Fibroblast of upper back skin (primary cell): ENCODE measurements at regions not wholly inside any gene's neighbourhood (a gene's known extent, or its start where the extent isn't known, plus 50 kb on each side); places are given as distances from the start of the nearest gene placed in this dataset.

Source experiments
- DNase-seq: peaks from one replicate; pipeline ENCODE4 v3.0.0-alpha.2; 2013

GRCh38 chr14:54175298-54175942, 218.8 kb upstream of the BMP4 start:
- peak; percentile 73 for DNase-seq

DNA sequence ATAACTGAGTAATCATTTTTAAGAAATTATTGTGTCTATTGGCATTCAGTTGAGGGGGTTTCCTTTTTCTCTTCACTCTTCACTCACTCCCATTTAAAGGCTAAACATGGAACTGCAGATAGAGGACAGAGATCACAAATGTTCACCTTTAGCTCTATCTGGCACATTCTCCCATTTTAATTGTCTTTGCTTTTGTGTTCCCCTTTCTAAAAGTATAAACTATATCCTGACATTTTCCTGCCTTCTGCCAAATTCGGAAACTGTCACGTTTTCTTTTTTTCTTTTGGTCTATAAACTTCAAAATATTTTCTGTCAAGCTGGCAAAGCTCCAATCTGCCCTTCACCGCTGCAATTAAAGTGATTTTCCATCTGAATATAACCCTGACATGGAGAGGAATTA, 219.8 kb upstream of the CDKN3 start:
- no peak for DNase-seq

DNA sequence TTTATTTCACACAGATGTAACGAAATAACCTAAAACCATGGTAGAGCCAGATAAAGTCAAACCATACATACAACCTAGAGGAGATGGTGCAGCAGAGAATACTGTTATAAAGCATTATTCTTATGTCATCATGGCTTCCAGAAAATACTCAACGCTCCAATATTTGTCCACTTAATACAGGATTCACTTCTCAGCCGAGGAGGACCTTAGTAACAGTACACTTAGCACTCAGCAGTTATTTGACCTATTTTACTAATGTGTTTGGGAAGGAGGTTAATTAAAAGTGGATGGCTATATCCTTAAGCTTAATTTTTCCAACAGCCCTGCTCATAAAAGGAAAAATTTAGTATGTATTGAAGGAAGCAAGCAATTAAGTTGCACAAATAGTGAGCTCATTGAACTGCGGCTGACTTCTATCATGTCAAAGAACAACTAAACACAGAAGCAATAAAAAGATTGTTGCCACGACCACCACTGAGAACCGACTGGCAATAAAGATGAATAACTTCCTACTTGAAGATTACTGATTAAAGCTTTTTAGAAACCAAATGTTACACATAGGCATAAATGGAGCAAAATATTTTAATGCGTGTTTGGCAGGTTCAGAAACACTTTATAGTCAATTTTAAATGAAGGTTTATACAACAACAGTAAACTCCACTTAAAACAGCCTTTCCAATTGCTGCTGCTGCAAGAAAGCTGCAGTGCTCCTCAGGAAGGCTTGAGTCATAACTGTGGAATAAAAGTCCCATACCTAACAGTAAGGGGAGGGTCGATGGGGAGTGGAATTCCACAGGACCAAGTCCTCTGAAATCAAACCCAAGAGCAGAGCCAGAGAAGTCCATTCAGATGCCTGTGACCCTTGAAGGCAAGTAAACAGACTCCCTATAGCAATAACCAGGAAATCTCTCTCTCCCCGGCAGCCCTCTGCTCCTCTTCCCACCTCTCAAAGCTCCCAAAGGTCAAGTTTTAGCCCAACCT, 218.9 kb upstream of the CDKN3 start:
- DNase-seq, result peak; percentile 37

GRCh38 chr14:54182419-54183045, 214.3 kb upstream of the CDKN3 start:
- peak; percentile 53 for DNase-seq

DNA sequence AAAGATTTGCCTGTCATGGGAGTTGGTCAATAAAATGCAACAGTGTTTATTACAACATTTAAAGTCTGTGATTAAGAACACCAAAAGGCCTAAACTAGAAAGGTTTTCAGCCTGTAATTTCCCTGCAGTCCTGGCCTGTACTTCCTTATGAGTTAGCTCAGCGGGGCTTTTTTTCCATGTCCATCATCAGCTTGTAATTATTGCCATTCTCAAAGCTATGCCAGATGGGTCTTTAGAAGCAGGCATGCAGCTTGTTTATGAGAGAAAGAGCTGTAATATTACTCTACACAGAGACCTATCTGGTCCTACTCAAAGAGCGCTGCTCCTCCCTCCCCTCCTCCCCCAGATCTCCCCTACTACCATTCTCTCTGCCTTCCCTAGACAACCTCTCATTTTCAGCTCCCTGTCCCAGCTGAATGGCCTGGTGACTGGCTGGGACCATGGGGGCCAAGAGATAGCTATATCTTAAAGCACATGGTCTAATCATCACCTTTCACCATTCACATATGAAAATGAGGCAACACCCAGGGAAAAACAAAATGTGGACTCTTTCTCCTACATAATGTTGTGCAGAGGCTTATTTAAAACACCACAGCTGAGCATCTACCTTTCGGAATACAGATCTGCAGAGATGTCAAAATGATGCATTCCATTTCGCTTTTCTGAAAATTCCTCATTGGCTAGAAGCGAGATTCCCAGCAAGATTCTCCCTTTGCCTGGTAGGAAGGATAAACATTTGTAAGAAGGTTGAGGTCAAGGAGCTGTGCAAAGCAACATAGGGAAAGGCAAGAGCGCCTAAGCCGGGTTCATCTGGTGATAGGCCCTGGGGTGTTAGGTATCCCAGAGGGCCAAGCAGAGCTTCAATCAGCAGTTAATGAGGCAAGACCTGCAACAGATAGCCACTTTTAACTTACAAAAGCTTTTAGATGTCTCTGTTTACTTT, 209.7 kb upstream of the CDKN3 start:
- DNase-seq, result peak; percentile 31

DNA sequence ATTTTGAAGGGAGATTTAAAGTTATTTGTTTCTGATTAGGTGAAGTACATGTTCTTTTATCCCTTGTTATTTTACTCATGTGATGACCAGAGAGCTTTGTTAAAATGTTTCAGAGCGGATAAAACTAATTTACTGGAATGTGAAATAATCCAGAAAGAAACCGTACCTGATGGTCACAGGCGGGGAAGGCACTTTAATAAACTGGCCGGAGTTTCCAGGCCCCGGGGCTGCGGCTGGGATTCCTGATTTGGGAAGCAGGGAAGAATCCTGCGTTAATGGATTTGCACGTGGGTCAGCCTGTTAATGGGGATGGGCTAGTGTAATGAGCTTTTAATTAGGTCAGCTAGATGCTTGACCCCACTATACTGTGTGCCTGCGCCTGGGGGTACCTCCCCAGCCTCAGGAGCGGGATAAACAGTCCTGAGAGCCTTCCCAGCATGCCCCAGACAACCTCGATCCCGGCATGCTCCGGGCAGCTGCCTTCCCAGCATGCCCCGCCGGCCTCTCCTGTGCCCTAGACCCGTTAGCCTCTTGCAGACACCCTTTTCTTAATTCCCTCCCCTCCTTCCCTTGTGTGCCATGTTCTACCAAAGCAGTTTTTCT, 208.6 kb upstream of the CDKN3 start:
- DNase-seq, result no peak

- no peak for DNase-seq
Measured at GRCh38 chr14:54189333-54189732, 207.5 kb upstream of the CDKN3 start.

DNA sequence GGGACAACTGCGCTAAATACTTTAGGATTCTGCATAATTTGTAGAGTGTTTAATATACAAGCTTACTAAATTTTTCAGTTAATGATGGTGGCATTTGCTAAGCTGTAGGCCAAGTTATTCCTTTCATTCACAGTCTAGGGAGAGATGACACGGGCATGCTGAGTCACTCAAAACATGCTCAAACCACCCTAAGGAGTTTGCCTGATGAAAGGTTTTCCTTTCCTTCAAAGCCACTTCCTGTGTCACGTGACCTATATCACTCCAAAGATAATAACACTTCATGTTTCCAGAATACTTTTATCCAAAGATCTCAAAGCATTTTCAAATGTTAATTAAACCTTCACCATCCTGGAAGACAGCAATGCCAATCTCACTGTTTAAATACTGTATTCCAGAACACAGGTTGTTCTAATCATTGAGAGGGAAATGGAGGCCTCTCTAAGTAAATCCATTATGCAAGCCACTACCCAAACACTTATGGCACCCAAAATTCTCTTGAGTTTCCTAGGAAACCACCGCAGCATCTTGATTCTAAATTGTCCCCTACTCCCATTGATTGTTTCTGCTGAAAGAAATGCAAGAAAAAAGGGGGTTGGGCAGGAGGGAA, 207.0 kb upstream of the CDKN3 start:
- DNase-seq, result peak; percentile 79

GRCh38 chr14:54191846-54192245, 205.0 kb upstream of the CDKN3 start:
- DNase-seq, result no peak

GRCh38 chr14:54192610-54193009, 204.2 kb upstream of the CDKN3 start:
- DNase-seq, result no peak

GRCh38 chr14:54193871-54194270, 202.9 kb upstream of the CDKN3 start:
- DNase-seq, result no peak

DNA sequence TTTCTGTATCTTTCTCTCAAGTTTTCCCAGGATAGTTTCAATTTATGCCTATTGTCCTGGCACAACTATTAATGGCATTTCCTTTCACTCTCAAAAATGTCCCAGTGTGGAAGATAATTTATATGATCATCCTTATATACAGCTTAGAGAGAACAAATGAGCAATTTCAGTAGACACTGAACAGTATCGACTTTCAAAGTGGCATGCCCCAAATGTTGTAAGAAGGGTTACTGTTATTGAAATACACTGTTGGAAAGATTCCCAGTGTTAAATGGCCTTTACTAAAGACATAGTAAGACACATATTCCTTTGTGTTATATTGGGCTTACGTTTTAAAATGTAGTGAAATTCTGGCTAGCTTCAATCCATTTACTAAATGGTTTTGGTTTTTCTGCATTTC, 202.3 kb upstream of the CDKN3 start:
- DNase-seq, result peak; percentile 34

GRCh38 chr14:54197369-54197768, 199.4 kb upstream of the CDKN3 start:
- no peak for DNase-seq

DNA sequence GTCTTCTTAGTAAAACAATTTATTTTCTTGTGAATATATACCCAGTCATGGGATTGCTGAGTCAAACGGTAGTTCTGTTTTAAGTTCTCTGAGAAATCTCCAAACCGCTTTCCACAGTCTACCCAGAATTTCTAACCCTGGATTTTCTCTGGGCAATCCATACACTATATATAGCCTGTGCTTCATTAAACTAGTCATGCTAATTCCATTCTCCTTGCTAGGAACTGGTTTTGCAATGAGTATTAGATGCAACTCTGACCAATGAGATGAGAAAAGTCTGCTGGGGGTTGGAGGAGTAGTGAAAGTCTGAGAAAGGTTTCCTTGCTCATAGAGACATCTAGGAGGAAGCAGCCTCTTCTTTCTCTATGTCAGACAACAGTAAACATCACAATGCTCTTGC, 196.1 kb upstream of the CDKN3 start:
- peak; percentile 81 for DNase-seq

DNA sequence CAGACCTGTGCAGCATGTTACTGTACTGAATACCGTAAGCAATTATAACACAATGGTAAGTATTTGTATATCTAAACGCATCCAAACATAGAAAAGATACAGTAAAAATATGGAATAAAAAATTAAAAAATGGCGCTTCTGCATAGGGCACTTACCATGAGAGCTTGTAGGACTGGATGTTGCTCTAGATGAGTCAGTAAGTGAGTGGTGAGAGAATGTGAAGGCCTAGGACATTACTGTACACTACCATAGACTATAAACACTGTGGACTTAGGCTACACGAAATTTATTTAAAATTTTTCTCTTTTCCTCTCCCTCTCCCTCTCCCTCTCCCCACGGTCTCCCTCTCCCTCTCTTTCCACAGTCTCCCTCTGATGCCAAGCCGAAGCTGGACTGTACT, 194.5 kb upstream of the CDKN3 start:
- no peak for DNase-seq

DNA sequence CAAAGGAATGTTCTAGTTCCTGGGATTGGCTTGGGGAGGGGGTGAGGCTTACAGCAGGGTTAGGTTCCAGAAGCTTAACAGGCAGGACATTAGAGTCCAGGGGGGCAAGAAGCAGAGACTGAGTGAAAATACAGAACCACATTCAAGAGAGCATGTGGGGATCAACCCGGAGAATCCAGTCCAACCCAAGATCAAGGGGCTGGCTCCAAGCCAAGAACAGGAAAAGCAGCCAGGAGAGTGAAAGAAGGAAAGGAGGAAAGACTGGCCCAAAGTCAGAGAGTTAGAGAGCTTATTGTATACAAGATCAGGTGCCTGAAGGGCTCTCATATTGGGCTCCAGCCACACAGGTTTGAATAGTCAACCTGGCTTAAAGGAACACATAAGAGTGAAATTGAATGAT, 190.3 kb upstream of the CDKN3 start:
- no peak for DNase-seq

DNA sequence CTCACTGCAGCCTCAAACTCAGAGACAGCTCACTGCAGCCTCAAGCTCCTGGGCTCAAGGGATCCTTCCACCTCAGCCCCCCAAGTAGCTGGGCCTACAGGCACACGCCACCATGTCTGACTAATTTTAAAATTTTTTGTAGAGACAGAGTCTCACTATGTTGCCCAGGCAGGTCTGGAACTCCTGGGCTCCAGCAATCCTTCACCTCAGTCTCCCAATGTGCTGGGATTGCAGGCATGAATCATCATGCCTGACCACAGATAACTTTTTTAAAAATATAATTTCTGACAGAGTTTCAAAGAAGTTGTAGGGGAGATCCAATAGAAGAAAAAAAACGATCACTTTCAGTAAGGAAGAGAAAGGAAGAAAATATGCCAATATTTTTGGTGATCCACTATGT, 189.7 kb upstream of the CDKN3 start:
- DNase-seq, result peak; percentile 67

- peak; percentile 59 for DNase-seq
Measured at GRCh38 chr14:54207476-54208462, 189.0 kb upstream of the CDKN3 start.

DNA sequence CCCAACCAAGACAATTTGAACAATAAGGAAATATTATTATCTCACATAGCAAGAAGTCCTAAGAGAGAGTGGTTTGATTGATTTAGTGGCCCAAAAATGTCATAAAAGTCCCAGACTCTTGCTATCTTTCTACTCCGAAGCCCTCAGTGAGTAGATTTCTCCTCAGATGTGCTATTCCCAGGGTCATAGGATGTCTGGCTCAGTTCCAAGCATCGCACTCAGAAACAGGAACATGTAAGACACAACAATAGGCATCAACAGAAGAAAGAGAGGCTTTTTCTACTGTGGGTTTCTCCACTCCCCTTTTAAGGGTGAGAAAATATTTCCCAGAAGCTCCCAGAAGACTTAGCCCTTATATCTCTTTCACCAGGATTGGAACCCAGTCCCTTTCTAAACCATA, 188.1 kb upstream of the CDKN3 start:
- DNase-seq, result no peak

GRCh38 chr14:54209511-54210250, 187.1 kb upstream of the CDKN3 start:
- DNase-seq, result peak; percentile 70
